Stimulated activated CD4-positive, alpha-beta T cell treated with anti-CD3 and anti-CD28 coated beads, Interleukin-1b, Interleukin-23, amount 100 ng/mL, for 48 hours (primary cell): ENCODE measurements at regions not wholly inside any gene's neighbourhood (a gene's known extent, or its start where the extent isn't known, plus 50 kb on each side); places are given as distances from the start of the nearest gene placed in this dataset.
A peak's percentile ranks its signal among the peaks of the same experiment; 100 is the strongest.

Source experiments
- DNase-seq: peaks from one replicate; pipeline ENCODE4 v3.0.0-alpha.2; 2020

GRCh38 chr9:129337336-129338140, 159.5 kb upstream of the IER5L start:
- no peak for DNase-seq

GRCh38 chr9:129336601-129337331, 158.7 kb upstream of the IER5L start:
- DNase-seq: peak; percentile 23

GRCh38 chr9:129336130-129336528, 158.1 kb upstream of the IER5L start:
- DNase-seq: no peak

GRCh38 chr9:129335464-129336129, 157.5 kb upstream of the IER5L start:
- DNase-seq: no peak

GRCh38 chr9:129334105-129334935, 156.3 kb upstream of the IER5L start:
- DNase-seq: peak; percentile 33

- DNase-seq: no peak
Measured at GRCh38 chr9:129333617-129334104, 155.6 kb upstream of the IER5L start.

- DNase-seq: no peak
Measured at GRCh38 chr9:129332581-129332980, 154.5 kb upstream of the IER5L start.

- no peak for DNase-seq
Measured at GRCh38 chr9:129331772-129332500, 153.9 kb upstream of the IER5L start.

- no peak for DNase-seq
Measured at GRCh38 chr9:129331493-129331765, 153.4 kb upstream of the IER5L start.

- peak; percentile 38 for DNase-seq
Measured at GRCh38 chr9:129330711-129331492, 152.8 kb upstream of the IER5L start.

GRCh38 chr9:129328355-129329042, 150.4 kb upstream of the IER5L start:
- no peak for DNase-seq

GRCh38 chr9:129327552-129328328, 149.7 kb upstream of the IER5L start:
- DNase-seq: no peak

- DNase-seq: no peak
Measured at GRCh38 chr9:129326061-129327005, 148.3 kb upstream of the IER5L start.

GRCh38 chr9:129324808-129325502, 146.9 kb upstream of the IER5L start:
- no peak for DNase-seq

GRCh38 chr9:129323999-129324553, 146.0 kb upstream of the IER5L start:
- no peak for DNase-seq

GRCh38 chr9:129323376-129323998, 145.4 kb upstream of the IER5L start:
- DNase-seq: no peak
